Left kidney (tissue), 1 donor: ENCODE measurements at regions not wholly inside any gene's neighbourhood (a gene's known extent, or its start where the extent isn't known, plus 50 kb on each side); places are given as distances from the start of the nearest gene placed in this dataset.

Source experiments
- DNase-seq: peaks from one replicate; pipeline ENCODE4 v3.0.0-alpha.2; 2013

- DNase-seq, result no peak
Measured at GRCh38 chr10:130463104-130463875, 327.1 kb downstream of the GLRX3 start.

- no peak for DNase-seq
Measured at GRCh38 chr10:130463876-130464364, 327.7 kb downstream of the GLRX3 start.

- DNase-seq, result no peak
Measured at GRCh38 chr10:130464426-130464825, 328.2 kb downstream of the GLRX3 start.

- DNase-seq, result no peak
Measured at GRCh38 chr10:130466271-130466997, 330.2 kb downstream of the GLRX3 start.

- no peak for DNase-seq
Measured at GRCh38 chr10:130470286-130470685, 334.1 kb downstream of the GLRX3 start.

GRCh38 chr10:130470973-130471372 lies 334.8 kb downstream of the GLRX3 start:
- no peak for DNase-seq

GRCh38 chr10:130471486-130471885 lies 335.3 kb downstream of the GLRX3 start:
- no peak for DNase-seq

- no peak for DNase-seq
Measured at GRCh38 chr10:130472236-130472635, 336.0 kb downstream of the GLRX3 start.

GRCh38 chr10:130474591-130474990 lies 338.4 kb downstream of the GLRX3 start:
- no peak for DNase-seq

- no peak for DNase-seq
Measured at GRCh38 chr10:130477360-130477759, 341.2 kb downstream of the GLRX3 start.

- no peak for DNase-seq
Measured at GRCh38 chr10:130479146-130479545, 343.0 kb downstream of the GLRX3 start.

- no peak for DNase-seq
Measured at GRCh38 chr10:130479926-130480325, 343.7 kb downstream of the GLRX3 start.

- no peak for DNase-seq
Measured at GRCh38 chr10:130480491-130480890, 344.3 kb downstream of the GLRX3 start.

- DNase-seq, result no peak
Measured at GRCh38 chr10:130481076-130481930, 345.1 kb downstream of the GLRX3 start.

GRCh38 chr10:130481936-130482335 lies 345.7 kb downstream of the GLRX3 start:
- no peak for DNase-seq

GRCh38 chr10:130483691-130484467 lies 347.7 kb downstream of the GLRX3 start:
- DNase-seq, result no peak

- DNase-seq, result no peak
Measured at GRCh38 chr10:130484468-130485180, 348.4 kb downstream of the GLRX3 start.

GRCh38 chr10:130485236-130485957 lies 349.2 kb downstream of the GLRX3 start:
- no peak for DNase-seq

- no peak for DNase-seq
Measured at GRCh38 chr10:130485958-130486895, 350.0 kb downstream of the GLRX3 start.
